CD4-positive, alpha-beta T cell (primary cell): ENCODE measurements at regions not wholly inside any gene's neighbourhood (a gene's known extent, or its start where the extent isn't known, plus 50 kb on each side); places are given as distances from the start of the nearest gene placed in this dataset.

Experiments
- ATAC-seq: fragments of 200-7000 bp; cut with Tn5 transposase; one replicate; pipeline ENCODE4 v1.10.0; 2022; ENCODE audit warnings: mild to moderate bottlenecking; ENCODE audit not compliant: poor library complexity
- CTCF ChIA-PET: fragments of 350-600 bp; sonication (Branson Sonifier 250); formaldehyde crosslinking; loops from one replicate; lab custom pipeline; 2021; ENCODE audit warnings: antibody characterized with exemption, inconsistent platforms; lab: Charles Lee
- POLR2A ChIA-PET: fragments of 350-600 bp; sonication (Branson Sonifier 250); formaldehyde crosslinking; loops from one replicate; lab custom pipeline; 2021; ENCODE audit warnings: antibody characterized with exemption, inconsistent platforms; lab: Charles Lee
- DNase-seq, 14 experiments: peaks; one replicate each; pipeline ENCODE4 v3.0.0-alpha.2; 2013 to 2020; ENCODE audit warnings: mixed read lengths in 2 of 14
- H3K27ac ChIP-seq, 2 donors: one replicate each; pipeline versions ENCODE4 v1.5.1 to v1.7.0; 2013; ENCODE audit warnings: low read length in 2 of 2, low read depth in 1 of 2, mild to moderate bottlenecking in 1 of 2
- H3K27me3 ChIP-seq, 2 experiments: 1 replicate in 1 of 2; 2 replicates in 1 of 2; pipeline versions ENCODE4 v1.6.1 to v1.7.0; 2013; ENCODE audit warnings: low read length in 2 of 2, control low read depth in 1 of 2, mild to moderate bottlenecking in 1 of 2, moderate library complexity in 1 of 2; ENCODE audit not compliant: insufficient read depth in 2 of 2, control insufficient read depth in 1 of 2
- H3K36me3 ChIP-seq: one replicate; pipeline ENCODE4 v1.6.1; 2013; ENCODE audit warnings: low read length, control low read depth; ENCODE audit not compliant: insufficient read depth
- H3K4me1 ChIP-seq: one replicate; pipeline ENCODE4 v1.6.1; 2013; ENCODE audit warnings: low read length, control low read depth; ENCODE audit not compliant: insufficient read depth
- H3K4me3 ChIP-seq: one replicate; pipeline ENCODE4 v1.5.1; 2013; ENCODE audit warnings: mild to moderate bottlenecking, low read length, moderate library complexity
- H3K9me3 ChIP-seq, 2 experiments: 1 replicate in 1 of 2; 2 replicates in 1 of 2; pipeline versions ENCODE4 v1.6.1 to v1.7.0; 2013; ENCODE audit warnings: low read length in 2 of 2, mild to moderate bottlenecking in 2 of 2, control low read depth in 1 of 2, moderate library complexity in 1 of 2; ENCODE audit not compliant: control insufficient read depth in 1 of 2, insufficient read depth in 1 of 2
- H3K27ac Mint-ChIP-seq: one replicate; pipeline ENCODE4 v1.8.0; 2020; ENCODE audit warnings: mixed read lengths
- H3K27me3 Mint-ChIP-seq: one replicate; pipeline ENCODE4 v1.8.0; 2021; ENCODE audit warnings: mixed read lengths
- H3K36me3 Mint-ChIP-seq: one replicate; pipeline ENCODE4 v1.8.0; 2021; ENCODE audit warnings: low read depth, mixed read lengths
- H3K4me1 Mint-ChIP-seq: one replicate; pipeline ENCODE4 v1.8.0; 2021; ENCODE audit warnings: low read depth, mixed read lengths
- H3K4me3 Mint-ChIP-seq: one replicate; pipeline ENCODE4 v1.8.0; 2020; ENCODE audit warnings: mild to moderate bottlenecking, mixed read lengths
- H3K9me3 Mint-ChIP-seq: one replicate; pipeline ENCODE4 v1.8.0; 2020; ENCODE audit warnings: mixed read lengths
- CTCF ChIP-seq: fragments of 200-600 bp; IDR thresholded peaks from one replicate; pipeline ENCODE4 v1.8.0; 2022; ENCODE audit warnings: antibody characterized with exemption, mild to moderate bottlenecking
- intact Hi-C, 2 experiments: fragments of 100-400 bp; cut with DNase I in 1 of 2; cut with micrococcal nuclease in 1 of 2; formaldehyde crosslinking; loops; one replicate each; pipeline versions ENCODE4 v1.15.1 to v1.9.0; 2023 to 2025; cut with DNase I, micrococcal nuclease

GRCh38 chr10:36555036-36555435 lies 570.4 kb upstream of the ANKRD30A start:
- Histone ChIP-seq H3K27ac (no peak overlapping the region), H3K36me3 (no peaks in the 10 kb centered on the region), H3K4me1 (no peaks in the 10 kb centered on the region), H3K4me3 (no peak overlapping the region), H3K27me3 (no peaks in the 10 kb centered on the region), H3K9me3 (peaks cover 0 to 5% of the 10 kb centered on the region in 2 experiments)
- H3K27ac Mint-ChIP-seq = no peak overlapping the region
- no peaks in the 10 kb centered on the region for H3K27me3 Mint-ChIP-seq
- H3K9me3 Mint-ChIP-seq = peaks cover 4% of the 10 kb centered on the region
- H3K36me3 Mint-ChIP-seq = no peaks in the 10 kb centered on the region
- no peak overlapping the region for H3K4me3 Mint-ChIP-seq
- no peaks in the 10 kb centered on the region for H3K4me1 Mint-ChIP-seq
- intact Hi-C loops = no loop called here
- TF ChIP-seq CTCF = no peak
- POLR2A ChIA-PET = interaction anchor here (0.6 kb wide), 1 partner anchor 482 kb away, joined by 3 read pairs; no protein-coding TSS in a partner anchor
- CTCF ChIA-PET = interaction anchor here (1.0 kb wide), 1 partner anchor 20 kb away, joined by 3 read pairs; no protein-coding TSS in a partner anchor
- DNase-seq (no peak), ATAC-seq (no peak)

GRCh38 chr10:36547965-36548364 lies 577.4 kb upstream of the ANKRD30A start:
- Histone ChIP-seq H3K4me3 (no peak overlapping the region), H3K27me3 (no peaks in the 10 kb centered on the region), H3K27ac (no peak overlapping the region), H3K36me3 (no peaks in the 10 kb centered on the region), H3K9me3 (peaks cover 0 to 15% of the 10 kb centered on the region in 2 experiments), H3K4me1 (no peaks in the 10 kb centered on the region)
- no peak for ATAC-seq
- H3K36me3 Mint-ChIP-seq = no peaks in the 10 kb centered on the region
- no peak overlapping the region for H3K4me3 Mint-ChIP-seq
- ChIA-PET CTCF (no interaction called here), POLR2A (no interaction called here)
- H3K27me3 Mint-ChIP-seq = no peaks in the 10 kb centered on the region
- intact Hi-C loops = no loop called here
- no peak for DNase-seq
- no peaks in the 10 kb centered on the region for H3K4me1 Mint-ChIP-seq
- no peak for TF ChIP-seq CTCF
- no peak overlapping the region for H3K27ac Mint-ChIP-seq
- H3K9me3 Mint-ChIP-seq = peaks cover 10% of the 10 kb centered on the region

GRCh38 chr10:36542493-36542892 lies 582.9 kb upstream of the ANKRD30A start:
- TF ChIP-seq CTCF = no peak
- Histone ChIP-seq H3K9me3 (peaks cover 0 to 12% of the 10 kb centered on the region in 2 experiments), H3K27me3 (no peaks in the 10 kb centered on the region), H3K27ac (no peak overlapping the region), H3K36me3 (no peaks in the 10 kb centered on the region), H3K4me1 (no peaks in the 10 kb centered on the region), H3K4me3 (no peak overlapping the region)
- DNase-seq (no peak), ATAC-seq (no peak)
- ChIA-PET CTCF (no interaction called here), POLR2A (no interaction called here)
- peaks cover 7% of the 10 kb centered on the region for H3K9me3 Mint-ChIP-seq
- H3K27me3 Mint-ChIP-seq = no peaks in the 10 kb centered on the region
- intact Hi-C loops = no loop called here
- no peaks in the 10 kb centered on the region for H3K36me3 Mint-ChIP-seq
- H3K4me1 Mint-ChIP-seq = no peaks in the 10 kb centered on the region
- H3K27ac Mint-ChIP-seq = no peak overlapping the region
- no peak overlapping the region for H3K4me3 Mint-ChIP-seq
